Fibroblast of gingiva (primary cell): ENCODE measurements at regions not wholly inside any gene's neighbourhood (a gene's known extent, or its start where the extent isn't known, plus 50 kb on each side); places are given as distances from the start of the nearest gene placed in this dataset.

Experiments used
- DNase-seq: peaks from one replicate; pipeline ENCODE4 v3.0.0-alpha.2; 2011; ENCODE audit warnings: low read depth

DNA sequence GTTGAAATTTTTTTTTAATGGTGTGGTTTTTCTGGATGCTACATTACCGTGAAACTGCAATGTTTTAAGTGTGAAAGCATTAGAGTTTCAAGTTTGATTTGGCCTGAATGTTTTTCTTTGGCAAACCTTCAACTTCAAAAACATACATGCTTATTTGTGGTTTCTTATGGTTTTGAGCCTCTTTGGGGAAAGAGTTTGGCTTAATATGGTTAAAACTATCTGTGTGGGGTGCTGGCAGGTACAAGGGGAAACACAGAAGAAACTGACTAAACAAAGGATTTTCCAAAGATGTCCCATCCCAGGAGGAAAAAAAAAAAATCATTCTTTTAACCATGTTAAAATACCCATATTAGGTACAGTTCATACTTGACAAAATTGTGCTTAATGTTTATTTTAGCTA, 121.1 kb downstream of the HGF start:
- no peak for DNase-seq

DNA sequence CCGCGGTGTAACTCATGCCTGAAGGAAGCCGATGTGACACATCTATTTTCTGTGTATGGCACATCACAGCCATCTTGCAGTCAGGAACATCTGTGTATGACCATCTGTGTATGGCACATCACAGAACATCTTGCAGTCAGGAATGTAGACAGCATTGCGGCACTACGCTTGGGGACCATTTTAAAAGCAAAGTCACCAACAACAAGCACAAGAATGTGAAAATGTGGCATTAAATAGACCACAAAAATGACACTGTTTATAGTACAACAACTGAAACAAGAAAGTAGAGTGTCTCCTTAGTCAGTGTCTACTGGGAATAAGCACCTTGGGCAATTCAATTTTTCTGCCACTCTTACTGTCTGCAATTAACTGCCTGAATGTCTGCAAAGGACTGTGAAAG, 124.4 kb downstream of the HGF start:
- peak; percentile 55 for DNase-seq

GRCh38 chr7:81641873-81642272, 128.0 kb downstream of the HGF start:
- no peak for DNase-seq

DNA sequence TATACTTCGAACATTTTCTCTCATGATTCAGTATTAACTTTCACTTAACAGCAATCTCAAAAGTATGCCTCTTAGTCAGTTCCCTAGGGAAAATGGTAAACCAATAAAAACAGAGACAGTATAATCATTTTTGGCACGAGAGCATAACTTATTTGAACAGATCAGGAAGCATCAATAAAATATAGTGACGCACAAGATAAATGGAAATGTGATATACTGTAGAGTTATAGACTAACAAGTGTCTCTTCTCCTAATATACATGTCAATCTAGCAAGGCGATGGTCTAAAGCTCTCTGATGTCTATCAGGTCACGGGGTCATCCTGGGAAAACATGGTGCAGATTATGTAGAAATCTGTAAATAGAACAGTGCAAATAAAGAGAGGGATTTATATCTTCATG, 131.6 kb downstream of the HGF start:
- DNase-seq: peak; percentile 83

DNA sequence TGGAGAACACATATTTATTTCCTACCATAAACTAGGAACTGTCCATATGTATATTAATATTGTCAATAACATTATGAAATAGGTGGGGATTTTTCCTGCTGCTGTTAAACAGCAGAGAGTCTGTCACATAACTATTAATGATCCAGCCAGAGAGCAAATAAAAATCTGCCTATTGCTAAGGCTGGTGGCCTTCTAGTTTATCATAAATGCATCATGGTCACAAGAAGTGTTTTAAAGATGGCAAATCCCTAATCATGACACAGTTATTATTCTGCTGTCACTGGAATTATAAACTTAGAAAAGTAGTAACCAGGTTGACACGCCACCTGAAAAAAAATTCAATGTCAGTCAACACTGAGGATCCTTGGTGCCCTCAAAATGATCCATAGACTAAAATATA, 132.3 kb downstream of the HGF start:
- no peak for DNase-seq

DNA sequence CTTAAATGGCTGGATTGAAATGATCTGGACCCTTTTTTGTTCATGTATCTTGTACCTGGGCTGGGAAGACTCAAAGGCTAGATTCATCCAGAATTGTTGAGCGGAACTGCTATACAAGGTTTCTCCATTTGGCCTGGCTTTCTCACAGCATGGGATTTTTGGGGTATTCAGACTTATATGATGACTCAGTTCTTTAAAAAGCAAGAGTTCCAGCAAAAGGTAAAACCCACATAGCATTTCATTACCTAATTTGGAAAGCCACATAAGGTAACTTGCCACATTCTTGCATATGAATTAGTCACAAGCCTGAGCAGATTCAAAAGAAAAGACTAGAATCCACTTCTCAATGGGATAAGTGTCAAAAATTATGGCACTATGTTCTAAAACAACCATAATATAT, 137.4 kb downstream of the HGF start:
- no peak for DNase-seq

- no peak for DNase-seq
Measured at GRCh38 chr7:81630600-81630999, 139.2 kb downstream of the HGF start.

GRCh38 chr7:81629702-81630101, 140.1 kb downstream of the HGF start:
- no peak for DNase-seq

- DNase-seq: no peak
Measured at GRCh38 chr7:81628951-81629350, 140.9 kb downstream of the HGF start.

GRCh38 chr7:81627536-81628287, 142.1 kb downstream of the HGF start:
- DNase-seq: peak; percentile 50

DNA sequence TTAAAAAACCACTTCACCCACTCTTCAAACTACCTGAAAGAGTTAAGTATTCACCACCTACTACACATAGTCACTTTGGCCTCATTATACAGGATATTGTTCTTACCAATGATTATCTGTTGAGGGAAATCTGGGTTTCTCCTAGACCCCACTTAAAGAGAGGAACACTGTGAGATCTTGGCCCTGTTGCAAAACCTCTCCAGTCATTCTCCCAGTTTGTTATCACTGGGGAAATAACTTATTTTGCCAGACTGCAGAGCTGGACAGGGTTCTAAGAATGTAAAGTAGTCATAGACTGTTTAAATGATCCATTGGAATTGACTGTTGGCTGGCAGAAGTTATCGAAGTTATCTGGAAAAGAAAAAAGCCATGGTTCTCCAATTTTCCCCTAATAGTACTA, 143.8 kb downstream of the HGF start:
- DNase-seq: no peak

GRCh38 chr7:81624650-81625631, 144.9 kb downstream of the HGF start:
- peak; percentile 83 for DNase-seq

DNA sequence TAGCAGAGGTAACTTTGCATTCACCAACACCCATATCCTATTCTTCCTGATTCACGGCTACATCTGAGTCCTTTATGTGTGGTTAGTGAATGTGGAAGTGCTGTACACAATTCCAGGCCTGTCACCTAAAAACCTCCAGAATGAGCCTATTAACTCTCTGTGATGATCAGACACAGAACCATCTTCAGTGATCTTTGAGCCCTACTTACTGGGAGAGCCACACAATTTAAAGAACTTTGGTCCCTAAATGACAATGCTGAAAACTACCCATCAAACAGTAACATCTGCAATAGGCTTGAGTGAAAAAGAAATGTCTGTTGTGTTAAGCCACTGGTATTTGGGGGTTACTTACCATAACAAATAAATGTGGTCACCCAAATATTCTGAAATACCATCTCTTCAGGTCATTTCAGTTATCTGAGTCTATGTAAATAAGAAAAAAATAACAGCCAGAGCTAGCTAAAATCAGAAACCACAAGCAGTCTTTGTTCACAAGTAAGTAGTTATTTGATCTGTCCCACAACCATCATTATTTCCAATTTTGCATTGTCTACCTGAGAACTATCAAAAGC, 145.7 kb downstream of the HGF start:
- peak; percentile 12 for DNase-seq

- DNase-seq: peak; percentile 16
Measured at GRCh38 chr7:81623251-81623855, 146.5 kb downstream of the HGF start.

DNA sequence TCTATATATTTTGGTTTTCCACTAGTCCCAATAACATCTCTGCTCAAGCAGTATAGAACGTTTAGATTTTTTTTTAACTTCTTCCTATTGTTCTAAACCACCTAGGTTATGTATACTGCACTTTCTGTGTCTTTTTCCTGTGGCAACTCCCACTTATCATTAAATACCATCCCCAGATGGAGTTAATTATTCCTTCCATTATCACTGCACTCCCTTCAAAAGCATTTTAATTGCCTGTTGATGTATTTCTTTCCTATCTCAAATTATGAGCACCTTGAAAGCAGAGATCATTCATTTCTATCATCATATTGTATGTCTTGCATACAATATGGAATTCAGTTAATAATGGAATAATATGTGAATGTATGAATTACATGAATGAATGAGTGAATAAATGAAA, 148.0 kb downstream of the HGF start:
- DNase-seq: no peak

DNA sequence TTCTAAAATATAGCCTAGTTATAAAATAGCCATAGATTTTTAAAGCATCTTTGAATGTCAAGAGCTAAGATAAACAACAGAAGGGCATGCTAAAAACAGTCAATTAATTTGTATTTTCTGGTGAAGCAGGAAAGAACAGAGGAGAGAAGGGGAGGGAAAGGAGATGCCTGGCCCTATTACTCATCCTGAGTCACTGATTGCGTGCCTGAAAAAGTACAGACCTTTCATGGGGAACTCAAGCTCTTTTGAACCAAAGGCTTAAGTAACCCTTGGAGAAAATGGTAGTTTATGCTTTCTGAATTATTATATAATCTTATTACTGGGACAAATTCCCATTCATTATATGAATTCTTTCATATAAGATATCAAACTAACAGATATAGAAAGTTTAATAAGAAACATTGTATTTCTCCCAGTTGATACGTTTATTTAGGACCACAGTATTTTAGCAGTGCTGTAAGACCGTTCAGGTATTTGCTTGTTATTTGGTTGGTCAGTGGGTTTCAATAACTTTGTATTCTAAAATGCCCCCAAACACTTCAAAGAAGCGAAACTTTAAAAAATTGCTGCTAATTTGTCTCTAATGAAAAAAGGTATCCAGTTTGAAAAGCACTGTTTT, 151.3 kb downstream of the HGF start:
- peak; percentile 81 for DNase-seq

DNA sequence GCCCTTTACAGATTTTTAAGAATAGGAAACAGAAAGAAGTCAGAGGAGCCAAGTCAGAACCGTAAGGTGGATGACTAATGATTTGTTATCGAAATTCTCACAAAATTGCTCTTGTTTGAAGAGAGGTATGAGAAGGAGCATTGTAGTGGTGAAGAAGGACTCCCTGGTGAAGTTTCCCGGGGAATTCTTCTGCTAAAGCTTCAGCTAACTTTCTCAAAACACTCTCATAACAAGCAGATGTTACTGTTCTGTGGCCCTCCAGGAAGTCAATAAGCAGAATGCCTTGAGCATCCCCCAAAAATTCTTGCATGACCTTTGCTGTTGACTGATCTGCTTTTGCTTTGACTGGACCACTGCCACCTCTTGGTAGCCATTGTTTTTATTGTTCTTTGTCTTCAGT, 152.9 kb downstream of the HGF start:
- DNase-seq: no peak

DNA sequence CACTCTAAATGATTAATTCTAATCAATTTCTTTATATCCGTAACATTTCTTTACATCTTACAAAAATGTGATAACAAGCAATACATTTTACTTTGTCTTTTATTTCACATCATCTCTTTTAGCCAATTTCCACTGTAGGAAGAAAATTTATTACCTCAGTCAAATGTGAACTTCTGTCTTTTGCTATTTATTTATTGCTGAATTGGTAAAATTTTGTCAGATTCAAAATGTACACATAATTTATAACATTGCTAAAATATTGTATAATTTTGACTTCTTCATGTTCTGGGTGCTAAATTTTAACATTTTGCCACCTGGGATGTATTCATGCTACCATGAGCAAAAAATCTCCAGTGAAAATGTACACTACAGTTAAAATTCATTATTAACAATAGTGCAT, 158.0 kb downstream of the HGF start:
- DNase-seq: no peak

DNA sequence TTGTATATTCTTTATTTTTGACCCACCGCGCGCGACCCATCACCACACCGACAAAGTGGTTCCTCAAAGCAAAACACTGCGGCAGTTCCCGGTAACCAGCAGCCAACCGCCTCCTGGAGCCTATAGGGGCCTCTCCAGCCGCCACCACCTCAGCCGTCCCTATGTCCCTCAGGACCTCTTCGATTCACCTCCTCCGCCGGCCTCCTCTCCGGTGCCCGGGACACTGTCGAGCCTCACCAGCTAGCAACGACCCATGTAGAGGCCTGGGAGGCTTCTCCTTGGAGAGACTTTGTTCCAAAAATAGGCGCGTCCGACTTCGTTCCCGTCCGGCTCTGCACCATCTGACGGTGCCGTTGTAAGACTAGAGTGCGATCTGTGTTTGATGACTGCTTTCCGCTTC, 158.8 kb downstream of the HGF start:
- DNase-seq: no peak

GRCh38 chr7:81608748-81609382, 161.0 kb downstream of the HGF start:
- DNase-seq: no peak

GRCh38 chr7:81607987-81608386, 161.9 kb downstream of the HGF start:
- DNase-seq: no peak
